Hepatocyte (in vitro differentiated cells): ENCODE measurements at regions not wholly inside any gene's neighbourhood (a gene's known extent, or its start where the extent isn't known, plus 50 kb on each side); places are given as distances from the start of the nearest gene placed in this dataset.

Experiments used
- CTCF ChIP-seq: fragments of 200-600 bp; sonication (generic); IDR thresholded peaks from 2 replicates; pipeline ENCODE4 v1.5.1; 2016; ENCODE audit warnings: antibody characterized with exemption, mild to moderate bottlenecking; ENCODE audit not compliant: poor library complexity
- EZH2 ChIP-seq: fragments of 200-600 bp; sonication (generic); IDR thresholded peaks from 2 replicates; pipeline ENCODE4 v1.6.1; 2016; ENCODE audit warnings: antibody characterized with exemption, mild to moderate bottlenecking, borderline replicate concordance
- EZH2phosphoT487 ChIP-seq: fragments of 200-600 bp; sonication (generic); IDR thresholded peaks from one replicate; pipeline ENCODE4 v1.6.1; 2018; ENCODE audit warnings: antibody characterized with exemption, mild to moderate bottlenecking, low read depth, moderate library complexity; ENCODE audit not compliant: unreplicated experiment, severe bottlenecking

- TF ChIP-seq CTCF (no peak), EZH2 (no peak), EZH2phosphoT487 (no peak)
Measured at GRCh38 chr6:133818320-133818719, 70.6 kb upstream of the TCF21 start.
